ENCODE measurements at regions not wholly inside any gene's neighbourhood (a gene's known extent, or its start where the extent isn't known, plus 50 kb on each side); places are given as distances from the start of the nearest gene placed in this dataset.

GRCh38 chr17:63317166-63317840, 128.8 kb downstream of the CYB561 start:
- Histone ChIP-seq H3K79me2 (ENCODE audit: control insufficient read depth, low read length) (no peaks in the 10 kb centered on the region), H3K27me3 (ENCODE audit: control insufficient read depth, low read length) (peaks cover 2% of the 10 kb centered on the region; the same call in 1 of the 2 replicates)
- TF ChIP-seq EZH2phosphoT487 (IDR thresholded peaks at IDR 0.05; ENCODE audit: borderline replicate concordance, low read length) (no peak), CTCF (IDR thresholded peaks at IDR 0.05; ENCODE audit: low read depth, low read length, poor library complexity, severe bottlenecking) (no peak)

GRCh38 chr17:63325808-63326207, 120.3 kb downstream of the CYB561 start:
- no peak overlapping the region for H3K4me2 ChIP-seq (ENCODE audit: low read length)
- H4K20me1 ChIP-seq (ENCODE audit: control insufficient read depth, insufficient read depth, low read depth, low read length), result no peaks in the 10 kb centered on the region
- no peaks in the 10 kb centered on the region for H3K9me2 ChIP-seq (replicated peaks; ENCODE audit: control insufficient read depth, low read length)
- no peaks in the 10 kb centered on the region for H3K4me1 ChIP-seq (ENCODE audit: control insufficient read depth, low read length)
- no peak overlapping the region for H3K4me3 ChIP-seq (ENCODE audit: low read length)
- no peak overlapping the region for H3K27ac ChIP-seq (ENCODE audit: low read depth, low read length)
- no peaks in the 10 kb centered on the region; the same call in 1 of the 2 replicates for H3K27me3 ChIP-seq (ENCODE audit: control insufficient read depth, low read length)
- H3K79me2 ChIP-seq (ENCODE audit: control insufficient read depth, low read length), result no peaks in the 10 kb centered on the region
- TF ChIP-seq CTCF (IDR thresholded peaks at IDR 0.05; ENCODE audit: low read depth, low read length, poor library complexity, severe bottlenecking) (no peak), EZH2phosphoT487 (IDR thresholded peaks at IDR 0.05; ENCODE audit: borderline replicate concordance, low read length) (no peak)
- H3F3A ChIP-seq (ENCODE audit: control insufficient read depth, insufficient read depth), result no peaks in the 10 kb centered on the region
- H3K9me3 ChIP-seq (ENCODE audit: control insufficient read depth, insufficient read depth, low read length), result no peaks in the 10 kb centered on the region
- no peaks in the 10 kb centered on the region for H3K36me3 ChIP-seq (ENCODE audit: control insufficient read depth, low read length)

More at GRCh38 chr17:63317166-63317840, 128.8 kb downstream of the CYB561 start:
- H4K20me1 ChIP-seq (ENCODE audit: control insufficient read depth, insufficient read depth, low read depth, low read length), result no peaks in the 10 kb centered on the region
- no peaks in the 10 kb centered on the region for H3K9me2 ChIP-seq (replicated peaks; ENCODE audit: control insufficient read depth, low read length)
- no peak overlapping the region for H3K27ac ChIP-seq (ENCODE audit: low read depth, low read length)
- H3K9me3 ChIP-seq (ENCODE audit: control insufficient read depth, insufficient read depth, low read length), result no peaks in the 10 kb centered on the region
- H3K4me3 ChIP-seq (ENCODE audit: low read length), result no peak overlapping the region
- no peak overlapping the region for H3K4me2 ChIP-seq (ENCODE audit: low read length)
- H3K4me1 ChIP-seq (ENCODE audit: control insufficient read depth, low read length), result no peaks in the 10 kb centered on the region
- no peaks in the 10 kb centered on the region for H3F3A ChIP-seq (ENCODE audit: control insufficient read depth, insufficient read depth)
- no peaks in the 10 kb centered on the region for H3K36me3 ChIP-seq (ENCODE audit: control insufficient read depth, low read length)

- H3K9me2 ChIP-seq (replicated peaks; ENCODE audit: control insufficient read depth, low read length), result no peaks in the 10 kb centered on the region
Measured at GRCh38 chr17:63329876-63330275, 116.2 kb downstream of the CYB561 start.

More at GRCh38 chr17:63329876-63330275, 116.2 kb downstream of the CYB561 start:
- Histone ChIP-seq H4K20me1 (ENCODE audit: control insufficient read depth, insufficient read depth, low read depth, low read length) (no peaks in the 10 kb centered on the region), H3K4me1 (ENCODE audit: control insufficient read depth, low read length) (no peaks in the 10 kb centered on the region), H3K27me3 (ENCODE audit: control insufficient read depth, low read length) (no peaks in the 10 kb centered on the region), H3K4me2 (ENCODE audit: low read length) (no peak overlapping the region), H3K9me3 (ENCODE audit: control insufficient read depth, insufficient read depth, low read length) (no peaks in the 10 kb centered on the region), H3K4me3 (ENCODE audit: low read length) (no peak overlapping the region), H3K27ac (ENCODE audit: low read depth, low read length) (no peak overlapping the region), H3K36me3 (ENCODE audit: control insufficient read depth, low read length) (no peaks in the 10 kb centered on the region), H3F3A (ENCODE audit: control insufficient read depth, insufficient read depth) (no peaks in the 10 kb centered on the region), H3K79me2 (ENCODE audit: control insufficient read depth, low read length) (no peaks in the 10 kb centered on the region)
- TF ChIP-seq CTCF (IDR thresholded peaks at IDR 0.05; ENCODE audit: low read depth, low read length, poor library complexity, severe bottlenecking) (no peak), EZH2phosphoT487 (IDR thresholded peaks at IDR 0.05; ENCODE audit: borderline replicate concordance, low read length) (no peak)
